HCT116 (cell line): ENCODE measurements at regions not wholly inside any gene's neighbourhood (a gene's known extent, or its start where the extent isn't known, plus 50 kb on each side); places are given as distances from the start of the nearest gene placed in this dataset.
"Not testable (repeated sequence)": the region's sequence is repeated elsewhere in the genome, so short reads cannot be mapped to it uniquely, and the experiment has no call there.

Experiments used
- ATAC-seq: fragments of 200-7000 bp; cut with Tn5 transposase; 2 replicates; pipeline ENCODE4 v1.9.1; 2020; ENCODE audit warnings: mild to moderate bottlenecking, moderate library complexity
- BruUV-seq: library from RNA; stranded (reverse); fragments of 400-500 nt; replicated peaks from 2 replicates; lab custom pipeline; 2021; lab: Mats Ljungman, UMichigan
- CTCF ChIA-PET: fragments of 300-600 bp; sonication (Branson Sonifier 250); formaldehyde crosslinking; loops from one replicate; lab custom pipeline; 2021; ENCODE audit warnings: antibody characterized with exemption; lab: Charles Lee
- POLR2A ChIA-PET: fragments of 300-600, 350-600 bp; sonication (Branson Sonifier 250); formaldehyde crosslinking; loops from one replicate; lab custom pipeline; 2021; ENCODE audit warnings: antibody characterized with exemption; lab: Charles Lee
- RAD21 ChIA-PET, 2 experiments: fragments of 300-600 bp; sonication (Branson Sonifier 250); formaldehyde crosslinking; loops; one replicate each; lab custom pipeline; 2023; ENCODE audit warnings: low total read pairs in 2 of 2; ENCODE audit not compliant: uncharacterized antibody in 2 of 2, unreplicated experiment in 2 of 2, low non-redundant PET in 1 of 2; lab: Charles Lee
- DNase-seq: peaks from one replicate; pipeline ENCODE4 v3.0.0-alpha.2; 2010; ENCODE audit warnings: low read depth, low spot score
- H2AFZ ChIP-seq: fragments of 200-600 bp; shearing (Covaris generic), sonication (generic); 2 replicates; pipeline ENCODE4 v1.6.1; 2017; ENCODE audit warnings: low read depth, mixed run types, mixed read lengths, antibody characterized with exemption, low read length; ENCODE audit not compliant: poor library complexity, severe bottlenecking
- H3K27ac ChIP-seq: 2 replicates; pipeline ENCODE4 v1.5.1; 2012; ENCODE audit warnings: low read depth, low read length
- H3K27me3 ChIP-seq: fragments of 200-600 bp; sonication (generic); 2 replicates; pipeline ENCODE4 v1.6.1; 2016; ENCODE audit warnings: mixed run types, low read length, mixed read lengths; ENCODE audit not compliant: insufficient read depth
- H3K36me3 ChIP-seq, 2 experiments: fragments of 200-500 bp in 1 of 2; fragments of 200-600 bp in 1 of 2; sonication (Bioruptor generic) in 1 of 2; sonication (generic) in 1 of 2; 2 replicates each; pipeline versions ENCODE4 v1.5.1 to v1.6.1; 2014 to 2016; ENCODE audit warnings: low read length in 2 of 2, inconsistent platforms in 1 of 2, mixed read lengths in 1 of 2, mixed run types in 1 of 2; ENCODE audit not compliant: insufficient read depth in 2 of 2, control insufficient read depth in 1 of 2
- H3K4me1 ChIP-seq, 2 experiments: fragments of 200-600 bp in 1 of 2; sonication (generic) in 1 of 2; 2 replicates each; pipeline versions ENCODE4 v1.5.1 to v1.6.1; 2012 to 2017; ENCODE audit warnings: low read length in 2 of 2, inconsistent platforms in 1 of 2, mild to moderate bottlenecking in 1 of 2, mixed read lengths in 1 of 2, mixed run types in 1 of 2, moderate library complexity in 1 of 2; ENCODE audit not compliant: insufficient read depth in 2 of 2, control insufficient read depth in 1 of 2
- H3K4me2 ChIP-seq: fragments of 200-600 bp; sonication (generic); 2 replicates; pipeline ENCODE4 v1.6.1; 2017; ENCODE audit warnings: mixed run types, low read length, mixed read lengths
- H3K4me3 ChIP-seq, 2 experiments: fragments of 200-600 bp in 1 of 2; sonication (generic) in 1 of 2; replicated peaks in 1 of 2; 2 replicates each; pipeline ENCODE4 v1.5.1; 2011 to 2016; ENCODE audit warnings: low read length in 2 of 2, control low read depth in 1 of 2, low read depth in 1 of 2, mild to moderate bottlenecking in 1 of 2, mixed read lengths in 1 of 2, mixed run types in 1 of 2
- H3K79me2 ChIP-seq: fragments of 200-600 bp; sonication (generic); 2 replicates; pipeline ENCODE4 v1.6.1; 2017; ENCODE audit warnings: mild to moderate bottlenecking, mixed run types, low read length, moderate library complexity, mixed read lengths; ENCODE audit not compliant: insufficient read depth
- H3K9ac ChIP-seq: fragments of 200-600 bp; sonication (generic); 2 replicates; pipeline ENCODE4 v1.6.1; 2016; ENCODE audit warnings: low read length, mixed read lengths
- H3K9me2 ChIP-seq: fragments of 200-600 bp; sonication (generic), shearing (Covaris generic); 2 replicates; pipeline ENCODE4 v1.6.1; 2017; ENCODE audit warnings: mixed run types, mild to moderate bottlenecking, moderate library complexity; ENCODE audit not compliant: insufficient read depth
- H3K9me3 ChIP-seq, 2 experiments: fragments of 200-500 bp in 1 of 2; fragments of 200-600 bp in 1 of 2; sonication (Bioruptor generic) in 1 of 2; sonication (generic) in 1 of 2; 2 replicates each; pipeline ENCODE4 v1.6.1; 2014 to 2017; ENCODE audit warnings: low read length in 2 of 2, mixed read lengths in 2 of 2, inconsistent platforms in 1 of 2, low read depth in 1 of 2, mild to moderate bottlenecking in 1 of 2, mixed run types in 1 of 2, moderate library complexity in 1 of 2; ENCODE audit not compliant: control insufficient read depth in 1 of 2, insufficient read depth in 1 of 2
- H4K20me1 ChIP-seq: fragments of 200-600 bp; sonication (generic), shearing (Covaris generic); 2 replicates; pipeline ENCODE4 v1.6.1; 2017; ENCODE audit warnings: mixed run types, mild to moderate bottlenecking, moderate library complexity; ENCODE audit not compliant: insufficient read depth
- intact Hi-C: fragments of 100-400 bp; cut with micrococcal nuclease; formaldehyde crosslinking; loops from 2 replicates; pipeline ENCODE4 v1.10.0; 2022

- DNase-seq, H3K36me3 ChIP-seq, H2AFZ ChIP-seq, CTCF ChIA-PET, H4K20me1 ChIP-seq, RAD21 ChIA-PET, ATAC-seq, H3K27me3 ChIP-seq, H3K4me2 ChIP-seq, POLR2A ChIA-PET, H3K9ac ChIP-seq, BruUV-seq, intact Hi-C loops, H3K79me2 ChIP-seq, H3K9me2 ChIP-seq, H3K27ac ChIP-seq, H3K9me3 ChIP-seq, H3K4me1 ChIP-seq, H3K4me3 ChIP-seq: not testable (repeated sequence)
Measured at GRCh38 chr22:16403661-16404060, 188.9 kb downstream of the CCT8L2 start.

GRCh38 chr22:16402874-16403399 lies 189.7 kb downstream of the CCT8L2 start:
- ATAC-seq, H4K20me1 ChIP-seq, H3K9ac ChIP-seq, H3K4me3 ChIP-seq, H3K4me2 ChIP-seq, intact Hi-C loops, H3K4me1 ChIP-seq, BruUV-seq, RAD21 ChIA-PET, POLR2A ChIA-PET, H3K36me3 ChIP-seq, DNase-seq, H2AFZ ChIP-seq, H3K9me3 ChIP-seq, H3K9me2 ChIP-seq, H3K79me2 ChIP-seq, CTCF ChIA-PET, H3K27me3 ChIP-seq, H3K27ac ChIP-seq: not testable (repeated sequence)

- DNase-seq, H4K20me1 ChIP-seq, H3K27ac ChIP-seq, H3K27me3 ChIP-seq, ATAC-seq, H2AFZ ChIP-seq, intact Hi-C loops, H3K36me3 ChIP-seq, H3K4me1 ChIP-seq, CTCF ChIA-PET, BruUV-seq, H3K9ac ChIP-seq, H3K4me3 ChIP-seq, RAD21 ChIA-PET, H3K79me2 ChIP-seq, H3K4me2 ChIP-seq, H3K9me2 ChIP-seq, H3K9me3 ChIP-seq, POLR2A ChIA-PET: not testable (repeated sequence)
Measured at GRCh38 chr22:16393476-16393875, 199.1 kb downstream of the CCT8L2 start.

- H3K27me3 ChIP-seq, H3K9ac ChIP-seq, POLR2A ChIA-PET, H3K9me3 ChIP-seq, ATAC-seq, BruUV-seq, H3K9me2 ChIP-seq, H2AFZ ChIP-seq, intact Hi-C loops, H3K36me3 ChIP-seq, DNase-seq, H3K4me1 ChIP-seq, H3K79me2 ChIP-seq, H3K4me3 ChIP-seq, H4K20me1 ChIP-seq, RAD21 ChIA-PET, H3K4me2 ChIP-seq, H3K27ac ChIP-seq, CTCF ChIA-PET: not testable (repeated sequence)
Measured at GRCh38 chr22:16391417-16391930, 201.1 kb downstream of the CCT8L2 start.
